ENCODE measurements at regions not wholly inside any gene's neighbourhood (a gene's known extent, or its start where the extent isn't known, plus 50 kb on each side); places are given as distances from the start of the nearest gene placed in this dataset.

DNA sequence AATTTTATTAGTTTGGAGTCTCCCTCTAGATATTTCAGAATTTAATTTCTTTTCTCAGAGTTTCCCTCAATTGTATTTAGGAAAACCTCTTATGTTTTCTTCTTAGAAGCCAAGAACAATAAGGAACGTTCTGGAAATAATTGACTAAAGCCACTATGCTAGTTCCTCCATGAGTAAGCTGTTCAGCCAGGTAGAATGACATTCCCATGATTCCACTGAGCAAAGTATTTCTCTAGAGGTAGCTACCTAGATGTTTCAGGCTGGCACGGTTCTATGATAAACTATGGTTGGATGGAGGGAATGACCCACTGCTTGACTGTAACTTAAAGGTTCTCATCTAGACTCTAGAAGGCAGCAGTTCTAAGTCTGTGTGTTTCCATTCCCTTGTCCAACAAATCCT lies 62.4 kb downstream of the CLDN17 start:
- TF ChIP-seq ZNF132 (tag by site-specific recombination; IDR thresholded peaks at IDR 0.05; ENCODE audit: borderline replicate concordance) (no peak), ZNF341 (tag by site-specific recombination; IDR thresholded peaks at IDR 0.05; ENCODE audit: low read depth) (no peak), ZNF621 (tag by site-specific recombination; IDR thresholded peaks at IDR 0.05) (no peak), ZNF561 (tag by site-specific recombination; IDR thresholded peaks at IDR 0.05; ENCODE audit: borderline replicate concordance) (no peak), ZBTB17 (tag by site-specific recombination; IDR thresholded peaks at IDR 0.05) (no peak), ZNF10 (tag by site-specific recombination; IDR thresholded peaks at IDR 0.05) (no peak), MYNN (tag by site-specific recombination; IDR thresholded peaks at IDR 0.05; ENCODE audit: borderline replicate concordance) (no peak), BCL11B (tag by site-specific recombination; IDR thresholded peaks at IDR 0.05; ENCODE audit: low read depth) (no peak), ZNF174 (tag by site-specific recombination; IDR thresholded peaks at IDR 0.05) (no peak)
- TF ChIP-seq, protein P1, sequence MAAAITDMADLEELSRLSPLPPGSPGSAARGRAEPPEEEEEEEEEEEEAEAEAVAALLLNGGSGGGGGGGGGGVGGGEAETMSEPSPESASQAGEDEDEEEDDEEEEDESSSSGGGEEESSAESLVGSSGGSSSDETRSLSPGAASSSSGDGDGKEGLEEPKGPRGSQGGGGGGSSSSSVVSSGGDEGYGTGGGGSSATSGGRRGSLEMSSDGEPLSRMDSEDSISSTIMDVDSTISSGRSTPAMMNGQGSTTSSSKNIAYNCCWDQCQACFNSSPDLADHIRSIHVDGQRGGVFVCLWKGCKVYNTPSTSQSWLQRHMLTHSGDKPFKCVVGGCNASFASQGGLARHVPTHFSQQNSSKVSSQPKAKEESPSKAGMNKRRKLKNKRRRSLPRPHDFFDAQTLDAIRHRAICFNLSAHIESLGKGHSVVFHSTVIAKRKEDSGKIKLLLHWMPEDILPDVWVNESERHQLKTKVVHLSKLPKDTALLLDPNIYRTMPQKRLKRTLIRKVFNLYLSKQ (tag by site-specific recombination; IDR thresholded peaks at IDR 0.05; ENCODE audit: borderline replicate concordance), result no peak
- Histone ChIP-seq H3K27ac (ENCODE audit: extremely low read depth, low read depth, low read length) (no peak overlapping the region), H3K36me3 (ENCODE audit: control insufficient read depth in 2 of 2, insufficient read depth in 1 of 2, low read length in 2 of 2) (no peaks in the 10 kb centered on the region), H3K4me3 (ENCODE audit: low read depth, low read length) (no peak overlapping the region), H3K4me1 (ENCODE audit: control insufficient read depth, insufficient read depth, low read length) (no peaks in the 10 kb centered on the region), H3K9me3 (ENCODE audit: control insufficient read depth, insufficient read depth, low read depth, low read length) (no peaks in the 10 kb centered on the region)
- CTCF ChIA-PET, result no interaction called here
- POLR2A ChIA-PET, result no interaction called here

DNA sequence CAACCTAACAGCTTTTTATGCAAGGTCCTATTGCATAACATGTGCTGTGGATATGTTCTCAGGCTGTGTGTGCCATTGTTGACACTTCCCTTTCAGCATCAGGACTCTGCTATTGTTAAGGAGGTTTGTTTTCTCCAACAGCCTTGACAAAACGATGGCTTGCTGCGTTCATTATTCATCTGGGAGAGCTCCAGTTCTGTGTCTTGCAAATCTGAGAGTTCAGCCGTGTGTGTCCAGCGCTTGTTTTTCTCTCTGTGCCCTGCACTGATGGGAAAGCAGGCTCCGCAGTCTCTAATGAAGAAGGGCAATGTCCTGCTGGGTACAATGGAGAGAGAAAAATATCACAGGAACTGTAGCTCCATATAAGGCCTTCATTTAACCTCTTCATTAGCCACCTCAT lies 63.7 kb downstream of the CLDN17 start:
- POLR2A ChIA-PET, result no interaction called here
- no peaks in the 10 kb centered on the region for H3K36me3 ChIP-seq (ENCODE audit: control insufficient read depth in 2 of 2, insufficient read depth in 1 of 2, low read length in 2 of 2)
- no peak for TF ChIP-seq ZNF768 (tag by site-specific recombination; IDR thresholded peaks at IDR 0.05)
- TF ChIP-seq ZNF2 (tag by site-specific recombination; IDR thresholded peaks at IDR 0.05), result no peak
- TF ChIP-seq, protein P2, sequence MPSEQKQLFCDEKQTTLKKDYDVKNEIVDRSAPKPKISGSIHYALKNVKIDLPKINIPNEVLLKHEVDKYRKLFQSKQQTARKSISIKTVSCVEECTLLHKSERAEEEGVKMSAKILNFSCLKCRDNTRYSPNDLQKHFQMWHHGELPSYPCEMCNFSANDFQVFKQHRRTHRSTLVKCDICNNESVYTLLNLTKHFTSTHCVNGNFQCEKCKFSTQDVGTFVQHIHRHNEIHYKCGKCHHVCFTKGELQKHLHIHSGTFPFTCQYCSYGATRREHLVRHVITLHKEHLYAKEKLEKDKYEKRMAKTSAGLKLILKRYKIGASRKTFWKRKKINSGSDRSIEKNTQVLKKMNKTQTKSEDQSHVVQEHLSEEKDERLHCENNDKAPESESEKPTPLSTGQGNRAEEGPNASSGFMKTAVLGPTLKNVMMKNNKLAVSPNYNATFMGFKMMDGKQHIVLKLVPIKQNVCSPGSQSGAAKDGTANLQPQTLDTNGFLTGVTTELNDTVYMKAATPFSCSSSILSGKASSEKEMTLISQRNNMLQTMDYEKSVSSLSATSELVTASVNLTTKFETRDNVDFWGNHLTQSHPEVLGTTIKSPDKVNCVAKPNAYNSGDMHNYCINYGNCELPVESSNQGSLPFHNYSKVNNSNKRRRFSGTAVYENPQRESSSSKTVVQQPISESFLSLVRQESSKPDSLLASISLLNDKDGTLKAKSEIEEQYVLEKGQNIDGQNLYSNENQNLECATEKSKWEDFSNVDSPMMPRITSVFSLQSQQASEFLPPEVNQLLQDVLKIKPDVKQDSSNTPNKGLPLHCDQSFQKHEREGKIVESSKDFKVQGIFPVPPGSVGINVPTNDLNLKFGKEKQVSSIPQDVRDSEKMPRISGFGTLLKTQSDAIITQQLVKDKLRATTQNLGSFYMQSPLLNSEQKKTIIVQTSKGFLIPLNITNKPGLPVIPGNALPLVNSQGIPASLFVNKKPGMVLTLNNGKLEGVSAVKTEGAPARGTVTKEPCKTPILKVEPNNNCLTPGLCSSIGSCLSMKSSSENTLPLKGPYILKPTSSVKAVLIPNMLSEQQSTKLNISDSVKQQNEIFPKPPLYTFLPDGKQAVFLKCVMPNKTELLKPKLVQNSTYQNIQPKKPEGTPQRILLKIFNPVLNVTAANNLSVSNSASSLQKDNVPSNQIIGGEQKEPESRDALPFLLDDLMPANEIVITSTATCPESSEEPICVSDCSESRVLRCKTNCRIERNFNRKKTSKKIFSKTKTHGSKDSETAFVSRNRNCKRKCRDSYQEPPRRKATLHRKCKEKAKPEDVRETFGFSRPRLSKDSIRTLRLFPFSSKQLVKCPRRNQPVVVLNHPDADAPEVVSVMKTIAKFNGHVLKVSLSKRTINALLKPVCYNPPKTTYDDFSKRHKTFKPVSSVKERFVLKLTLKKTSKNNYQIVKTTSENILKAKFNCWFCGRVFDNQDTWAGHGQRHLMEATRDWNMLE (tag by site-specific recombination; conservative IDR thresholded peaks at IDR 0.05; ENCODE audit: low read depth), result no peak
- no peak for TF ChIP-seq ZNF302 (tag by site-specific recombination; IDR thresholded peaks at IDR 0.05; ENCODE audit: low read depth)
- TF ChIP-seq, protein P3, sequence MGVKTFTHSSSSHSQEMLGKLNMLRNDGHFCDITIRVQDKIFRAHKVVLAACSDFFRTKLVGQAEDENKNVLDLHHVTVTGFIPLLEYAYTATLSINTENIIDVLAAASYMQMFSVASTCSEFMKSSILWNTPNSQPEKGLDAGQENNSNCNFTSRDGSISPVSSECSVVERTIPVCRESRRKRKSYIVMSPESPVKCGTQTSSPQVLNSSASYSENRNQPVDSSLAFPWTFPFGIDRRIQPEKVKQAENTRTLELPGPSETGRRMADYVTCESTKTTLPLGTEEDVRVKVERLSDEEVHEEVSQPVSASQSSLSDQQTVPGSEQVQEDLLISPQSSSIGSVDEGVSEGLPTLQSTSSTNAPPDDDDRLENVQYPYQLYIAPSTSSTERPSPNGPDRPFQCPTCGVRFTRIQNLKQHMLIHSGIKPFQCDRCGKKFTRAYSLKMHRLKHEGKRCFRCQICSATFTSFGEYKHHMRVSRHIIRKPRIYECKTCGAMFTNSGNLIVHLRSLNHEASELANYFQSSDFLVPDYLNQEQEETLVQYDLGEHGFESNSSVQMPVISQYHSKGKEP (tag by site-specific recombination; IDR thresholded peaks at IDR 0.05), result no peak
- TF ChIP-seq, protein P4, sequence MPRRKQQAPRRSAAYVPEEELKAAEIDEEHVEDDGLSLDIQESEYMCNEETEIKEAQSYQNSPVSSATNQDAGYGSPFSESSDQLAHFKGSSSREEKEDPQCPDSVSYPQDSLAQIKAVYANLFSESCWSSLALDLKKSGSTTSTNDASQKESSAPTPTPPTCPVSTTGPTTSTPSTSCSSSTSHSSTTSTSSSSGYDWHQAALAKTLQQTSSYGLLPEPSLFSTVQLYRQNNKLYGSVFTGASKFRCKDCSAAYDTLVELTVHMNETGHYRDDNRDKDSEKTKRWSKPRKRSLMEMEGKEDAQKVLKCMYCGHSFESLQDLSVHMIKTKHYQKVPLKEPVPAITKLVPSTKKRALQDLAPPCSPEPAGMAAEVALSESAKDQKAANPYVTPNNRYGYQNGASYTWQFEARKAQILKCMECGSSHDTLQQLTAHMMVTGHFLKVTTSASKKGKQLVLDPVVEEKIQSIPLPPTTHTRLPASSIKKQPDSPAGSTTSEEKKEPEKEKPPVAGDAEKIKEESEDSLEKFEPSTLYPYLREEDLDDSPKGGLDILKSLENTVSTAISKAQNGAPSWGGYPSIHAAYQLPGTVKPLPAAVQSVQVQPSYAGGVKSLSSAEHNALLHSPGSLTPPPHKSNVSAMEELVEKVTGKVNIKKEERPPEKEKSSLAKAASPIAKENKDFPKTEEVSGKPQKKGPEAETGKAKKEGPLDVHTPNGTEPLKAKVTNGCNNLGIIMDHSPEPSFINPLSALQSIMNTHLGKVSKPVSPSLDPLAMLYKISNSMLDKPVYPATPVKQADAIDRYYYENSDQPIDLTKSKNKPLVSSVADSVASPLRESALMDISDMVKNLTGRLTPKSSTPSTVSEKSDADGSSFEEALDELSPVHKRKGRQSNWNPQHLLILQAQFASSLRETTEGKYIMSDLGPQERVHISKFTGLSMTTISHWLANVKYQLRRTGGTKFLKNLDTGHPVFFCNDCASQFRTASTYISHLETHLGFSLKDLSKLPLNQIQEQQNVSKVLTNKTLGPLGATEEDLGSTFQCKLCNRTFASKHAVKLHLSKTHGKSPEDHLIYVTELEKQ (tag by site-specific recombination; IDR thresholded peaks at IDR 0.05; ENCODE audit: borderline replicate concordance), result no peak
- no peak for TF ChIP-seq ZBTB20 (tag by site-specific recombination; IDR thresholded peaks at IDR 0.05)
- TF ChIP-seq, protein P5, sequence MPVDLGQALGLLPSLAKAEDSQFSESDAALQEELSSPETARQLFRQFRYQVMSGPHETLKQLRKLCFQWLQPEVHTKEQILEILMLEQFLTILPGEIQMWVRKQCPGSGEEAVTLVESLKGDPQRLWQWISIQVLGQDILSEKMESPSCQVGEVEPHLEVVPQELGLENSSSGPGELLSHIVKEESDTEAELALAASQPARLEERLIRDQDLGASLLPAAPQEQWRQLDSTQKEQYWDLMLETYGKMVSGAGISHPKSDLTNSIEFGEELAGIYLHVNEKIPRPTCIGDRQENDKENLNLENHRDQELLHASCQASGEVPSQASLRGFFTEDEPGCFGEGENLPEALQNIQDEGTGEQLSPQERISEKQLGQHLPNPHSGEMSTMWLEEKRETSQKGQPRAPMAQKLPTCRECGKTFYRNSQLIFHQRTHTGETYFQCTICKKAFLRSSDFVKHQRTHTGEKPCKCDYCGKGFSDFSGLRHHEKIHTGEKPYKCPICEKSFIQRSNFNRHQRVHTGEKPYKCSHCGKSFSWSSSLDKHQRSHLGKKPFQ (tag by site-specific recombination; IDR thresholded peaks at IDR 0.05), result no peak
- TF ChIP-seq, protein P6, sequence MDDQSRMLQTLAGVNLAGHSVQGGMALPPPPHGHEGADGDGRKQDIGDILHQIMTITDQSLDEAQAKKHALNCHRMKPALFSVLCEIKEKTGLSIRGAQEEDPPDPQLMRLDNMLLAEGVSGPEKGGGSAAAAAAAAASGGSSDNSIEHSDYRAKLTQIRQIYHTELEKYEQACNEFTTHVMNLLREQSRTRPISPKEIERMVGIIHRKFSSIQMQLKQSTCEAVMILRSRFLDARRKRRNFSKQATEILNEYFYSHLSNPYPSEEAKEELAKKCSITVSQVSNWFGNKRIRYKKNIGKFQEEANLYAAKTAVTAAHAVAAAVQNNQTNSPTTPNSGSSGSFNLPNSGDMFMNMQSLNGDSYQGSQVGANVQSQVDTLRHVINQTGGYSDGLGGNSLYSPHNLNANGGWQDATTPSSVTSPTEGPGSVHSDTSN (CRISPR knock-in tag; IDR thresholded peaks at IDR 0.05), result no peak
- TF ChIP-seq TRIM28 (IDR thresholded peaks at IDR 0.05; ENCODE audit: borderline replicate concordance, low read length), result no peak
- no peak for TF ChIP-seq ZNF560 (tag by site-specific recombination; IDR thresholded peaks at IDR 0.05; ENCODE audit: borderline replicate concordance)

More for the DNA sequence above, 63.7 kb downstream of the CLDN17 start:
- Histone ChIP-seq H3K4me1 (ENCODE audit: control insufficient read depth, insufficient read depth, low read length) (no peaks in the 10 kb centered on the region), H3K27ac (ENCODE audit: extremely low read depth, low read depth, low read length) (no peak overlapping the region), H3K9me3 (ENCODE audit: control insufficient read depth, insufficient read depth, low read depth, low read length) (no peaks in the 10 kb centered on the region), H3K4me3 (ENCODE audit: low read depth, low read length) (no peak overlapping the region)
- CTCF ChIA-PET, result interaction anchor here (0.9 kb wide), 1 partner anchor 58 kb away, joined by 3 read pairs; no protein-coding TSS in a partner anchor
